HL-60 (cell line): ENCODE measurements at regions not wholly inside any gene's neighbourhood (a gene's known extent, or its start where the extent isn't known, plus 50 kb on each side); places are given as distances from the start of the nearest gene placed in this dataset.

Experiments
- GABPA ChIP-seq: IDR thresholded peaks from 2 replicates; pipeline ENCODE4 v1.6.1; 2012; ENCODE audit warnings: low read depth
- POLR2AphosphoS5 ChIP-seq: IDR thresholded peaks from 2 replicates; pipeline ENCODE4 v1.6.1; 2012; ENCODE audit warnings: low read depth
- TF ChIP-seq, protein P1 (sequence below): IDR thresholded peaks from one replicate; pipeline ENCODE4 v1.5.1; 2011; ENCODE audit warnings: low read length, control low read depth, inconsistent platforms; ENCODE audit not compliant: insufficient read depth
- TF ChIP-seq, protein P2 (sequence below): IDR thresholded peaks from 2 replicates; pipeline ENCODE4 v1.6.1; 2012; ENCODE audit warnings: low read depth; ENCODE audit not compliant: insufficient replicate concordance

DNA sequence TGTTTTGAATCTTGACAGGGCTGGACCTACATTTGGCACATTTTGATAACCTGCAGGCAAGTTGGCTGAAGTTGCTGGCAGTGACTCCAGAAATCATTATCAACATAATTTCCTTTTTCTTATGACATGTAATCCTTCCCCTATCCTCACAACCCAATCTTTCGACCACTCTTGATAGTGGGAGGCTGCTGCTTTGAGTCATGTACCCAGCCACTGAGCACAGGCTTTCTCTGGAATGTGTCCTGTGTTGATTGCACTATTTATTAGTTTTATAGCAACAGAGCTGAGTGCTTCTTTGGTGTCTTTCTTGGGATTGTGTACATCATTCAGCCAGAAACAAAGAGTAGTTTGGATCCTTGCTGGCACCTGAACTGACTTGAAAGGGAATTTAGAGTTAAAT, 183.1 kb upstream of the LEF1 start:
- TF ChIP-seq, protein P1, sequence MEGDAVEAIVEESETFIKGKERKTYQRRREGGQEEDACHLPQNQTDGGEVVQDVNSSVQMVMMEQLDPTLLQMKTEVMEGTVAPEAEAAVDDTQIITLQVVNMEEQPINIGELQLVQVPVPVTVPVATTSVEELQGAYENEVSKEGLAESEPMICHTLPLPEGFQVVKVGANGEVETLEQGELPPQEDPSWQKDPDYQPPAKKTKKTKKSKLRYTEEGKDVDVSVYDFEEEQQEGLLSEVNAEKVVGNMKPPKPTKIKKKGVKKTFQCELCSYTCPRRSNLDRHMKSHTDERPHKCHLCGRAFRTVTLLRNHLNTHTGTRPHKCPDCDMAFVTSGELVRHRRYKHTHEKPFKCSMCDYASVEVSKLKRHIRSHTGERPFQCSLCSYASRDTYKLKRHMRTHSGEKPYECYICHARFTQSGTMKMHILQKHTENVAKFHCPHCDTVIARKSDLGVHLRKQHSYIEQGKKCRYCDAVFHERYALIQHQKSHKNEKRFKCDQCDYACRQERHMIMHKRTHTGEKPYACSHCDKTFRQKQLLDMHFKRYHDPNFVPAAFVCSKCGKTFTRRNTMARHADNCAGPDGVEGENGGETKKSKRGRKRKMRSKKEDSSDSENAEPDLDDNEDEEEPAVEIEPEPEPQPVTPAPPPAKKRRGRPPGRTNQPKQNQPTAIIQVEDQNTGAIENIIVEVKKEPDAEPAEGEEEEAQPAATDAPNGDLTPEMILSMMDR, result no peak
- TF ChIP-seq POLR2AphosphoS5, result no peak
- TF ChIP-seq, protein P2, sequence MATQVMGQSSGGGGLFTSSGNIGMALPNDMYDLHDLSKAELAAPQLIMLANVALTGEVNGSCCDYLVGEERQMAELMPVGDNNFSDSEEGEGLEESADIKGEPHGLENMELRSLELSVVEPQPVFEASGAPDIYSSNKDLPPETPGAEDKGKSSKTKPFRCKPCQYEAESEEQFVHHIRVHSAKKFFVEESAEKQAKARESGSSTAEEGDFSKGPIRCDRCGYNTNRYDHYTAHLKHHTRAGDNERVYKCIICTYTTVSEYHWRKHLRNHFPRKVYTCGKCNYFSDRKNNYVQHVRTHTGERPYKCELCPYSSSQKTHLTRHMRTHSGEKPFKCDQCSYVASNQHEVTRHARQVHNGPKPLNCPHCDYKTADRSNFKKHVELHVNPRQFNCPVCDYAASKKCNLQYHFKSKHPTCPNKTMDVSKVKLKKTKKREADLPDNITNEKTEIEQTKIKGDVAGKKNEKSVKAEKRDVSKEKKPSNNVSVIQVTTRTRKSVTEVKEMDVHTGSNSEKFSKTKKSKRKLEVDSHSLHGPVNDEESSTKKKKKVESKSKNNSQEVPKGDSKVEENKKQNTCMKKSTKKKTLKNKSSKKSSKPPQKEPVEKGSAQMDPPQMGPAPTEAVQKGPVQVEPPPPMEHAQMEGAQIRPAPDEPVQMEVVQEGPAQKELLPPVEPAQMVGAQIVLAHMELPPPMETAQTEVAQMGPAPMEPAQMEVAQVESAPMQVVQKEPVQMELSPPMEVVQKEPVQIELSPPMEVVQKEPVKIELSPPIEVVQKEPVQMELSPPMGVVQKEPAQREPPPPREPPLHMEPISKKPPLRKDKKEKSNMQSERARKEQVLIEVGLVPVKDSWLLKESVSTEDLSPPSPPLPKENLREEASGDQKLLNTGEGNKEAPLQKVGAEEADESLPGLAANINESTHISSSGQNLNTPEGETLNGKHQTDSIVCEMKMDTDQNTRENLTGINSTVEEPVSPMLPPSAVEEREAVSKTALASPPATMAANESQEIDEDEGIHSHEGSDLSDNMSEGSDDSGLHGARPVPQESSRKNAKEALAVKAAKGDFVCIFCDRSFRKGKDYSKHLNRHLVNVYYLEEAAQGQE, result no peak
- no peak for TF ChIP-seq GABPA
